H1 (cell line): ENCODE measurements at regions not wholly inside any gene's neighbourhood (a gene's known extent, or its start where the extent isn't known, plus 50 kb on each side); places are given as distances from the start of the nearest gene placed in this dataset. TPM values are rescaled to one million over a fixed set of nuclear protein-coding genes. Genes with fewer than 3 reads are reported as not detected.

Source experiments
- MAX ChIP-seq: IDR thresholded peaks from 2 replicates; pipeline ENCODE4 v1.6.1; 2012; ENCODE audit warnings: inconsistent platforms
- small RNA-seq: library from polyadenylated mRNA; stranded (forward); fragments of <200 nt; extraction: miRNeasy Mini kit (QIAGEN cat#:217004); gene quantifications from one replicate; pipeline ENCODE3, GENCODE V24; 2013; ENCODE audit not compliant: insufficient read depth

GRCh38 chr14:36227344-36227743 lies 50.8 kb upstream of the PTCSC3 start (continued):
- no peak for TF ChIP-seq MAX

Small RNAs in the stretch of these regions (small RNA-seq; reads per million reads assigned to genes)
- not detected for gene RN7SKP21
